ENCODE measurements at regions not wholly inside any gene's neighbourhood (a gene's known extent, or its start where the extent isn't known, plus 50 kb on each side); places are given as distances from the start of the nearest gene placed in this dataset.

- TF ChIP-seq CTCF (IDR thresholded peaks at IDR 0.05) (no peak), POLR2A (IDR thresholded peaks at IDR 0.05) (no peak)
Observed at GRCh38 chr5:125179612-125180011, 433.2 kb upstream of the ZNF608 start.
